ENCODE measurements at regions not wholly inside any gene's neighbourhood (a gene's known extent, or its start where the extent isn't known, plus 50 kb on each side); places are given as distances from the start of the nearest gene placed in this dataset.

GRCh38 chr16:22705799-22706198, 108.2 kb upstream of the HS3ST2 start:
- TF ChIP-seq CTCF (IDR thresholded peaks at IDR 0.05) = no peak
- TF ChIP-seq EZH2 (IDR thresholded peaks at IDR 0.05; ENCODE audit: borderline replicate concordance, insufficient read depth, low read depth, low read length, poor library complexity, severe bottlenecking) = no peak

Measured in B cell (primary cell).